ENCODE measurements at regions not wholly inside any gene's neighbourhood (a gene's known extent, or its start where the extent isn't known, plus 50 kb on each side); places are given as distances from the start of the nearest gene placed in this dataset.

DNA sequence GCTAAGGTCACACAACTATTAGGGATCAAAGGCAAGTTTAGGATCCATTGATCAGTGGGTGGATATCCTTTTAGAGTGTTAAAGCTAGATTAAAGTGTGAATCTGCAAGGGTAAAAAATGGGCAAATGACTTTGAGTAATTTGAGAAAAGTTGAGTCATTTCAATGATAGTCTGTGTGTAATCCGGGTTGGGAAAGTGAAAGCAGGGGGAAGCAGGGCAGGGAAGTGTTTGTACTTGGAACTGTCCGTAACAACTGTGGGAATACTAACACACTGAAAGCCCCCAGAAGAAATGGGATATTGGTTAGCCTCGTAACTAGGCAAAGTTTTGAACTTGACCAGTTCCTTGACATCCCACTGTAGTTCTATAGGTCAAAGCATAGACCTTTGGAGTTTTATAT, 187.2 kb upstream of the SLITRK3 start:
- no peak overlapping the region for H3K27ac ChIP-seq
- intact Hi-C loops (cut with DNase I), result no loop called here
- no peaks in the 10 kb centered on the region for H3K4me1 ChIP-seq
- no peaks in the 10 kb centered on the region for H3K27me3 ChIP-seq
- H3K9me3 ChIP-seq, result no peaks in the 10 kb centered on the region
- ATAC-seq (no peak), DNase-seq (no peak)
- no peak overlapping the region for H3K4me3 ChIP-seq
- 67% methylated on average over 2 of the region's 3 CpGs for WGBS (ENCODE audit: insufficient coverage, low coverage, low lambda C conversion rate, missing lambda C conversion rate)
- H3K36me3 ChIP-seq, result no peaks in the 10 kb centered on the region
- TF ChIP-seq, protein P1, sequence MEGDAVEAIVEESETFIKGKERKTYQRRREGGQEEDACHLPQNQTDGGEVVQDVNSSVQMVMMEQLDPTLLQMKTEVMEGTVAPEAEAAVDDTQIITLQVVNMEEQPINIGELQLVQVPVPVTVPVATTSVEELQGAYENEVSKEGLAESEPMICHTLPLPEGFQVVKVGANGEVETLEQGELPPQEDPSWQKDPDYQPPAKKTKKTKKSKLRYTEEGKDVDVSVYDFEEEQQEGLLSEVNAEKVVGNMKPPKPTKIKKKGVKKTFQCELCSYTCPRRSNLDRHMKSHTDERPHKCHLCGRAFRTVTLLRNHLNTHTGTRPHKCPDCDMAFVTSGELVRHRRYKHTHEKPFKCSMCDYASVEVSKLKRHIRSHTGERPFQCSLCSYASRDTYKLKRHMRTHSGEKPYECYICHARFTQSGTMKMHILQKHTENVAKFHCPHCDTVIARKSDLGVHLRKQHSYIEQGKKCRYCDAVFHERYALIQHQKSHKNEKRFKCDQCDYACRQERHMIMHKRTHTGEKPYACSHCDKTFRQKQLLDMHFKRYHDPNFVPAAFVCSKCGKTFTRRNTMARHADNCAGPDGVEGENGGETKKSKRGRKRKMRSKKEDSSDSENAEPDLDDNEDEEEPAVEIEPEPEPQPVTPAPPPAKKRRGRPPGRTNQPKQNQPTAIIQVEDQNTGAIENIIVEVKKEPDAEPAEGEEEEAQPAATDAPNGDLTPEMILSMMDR (IDR thresholded peaks at IDR 0.05), result no peak
- no peak for TF ChIP-seq POLR2A (IDR thresholded peaks at IDR 0.05)

DNA sequence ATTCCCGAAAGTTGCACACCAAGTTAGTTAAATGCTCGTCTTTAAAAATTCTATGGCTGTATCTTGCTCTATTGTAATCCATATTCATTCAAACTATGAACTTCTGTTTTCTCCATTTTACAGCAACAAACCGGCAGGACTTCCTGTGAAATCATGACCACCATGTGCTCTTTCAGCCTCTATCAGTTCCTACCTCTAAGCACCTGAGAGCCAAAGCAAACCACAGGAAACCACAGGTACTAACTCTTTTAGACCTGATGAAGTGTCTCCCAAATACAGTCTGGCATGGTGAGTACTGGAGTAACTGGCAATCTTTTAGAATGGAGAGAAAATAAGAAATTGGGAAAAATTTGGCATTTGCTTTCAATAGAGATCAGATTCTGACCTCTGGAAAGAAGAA, 186.5 kb upstream of the SLITRK3 start:
- intact Hi-C loops (cut with DNase I), result no loop called here
- no peak for ATAC-seq

DNA sequence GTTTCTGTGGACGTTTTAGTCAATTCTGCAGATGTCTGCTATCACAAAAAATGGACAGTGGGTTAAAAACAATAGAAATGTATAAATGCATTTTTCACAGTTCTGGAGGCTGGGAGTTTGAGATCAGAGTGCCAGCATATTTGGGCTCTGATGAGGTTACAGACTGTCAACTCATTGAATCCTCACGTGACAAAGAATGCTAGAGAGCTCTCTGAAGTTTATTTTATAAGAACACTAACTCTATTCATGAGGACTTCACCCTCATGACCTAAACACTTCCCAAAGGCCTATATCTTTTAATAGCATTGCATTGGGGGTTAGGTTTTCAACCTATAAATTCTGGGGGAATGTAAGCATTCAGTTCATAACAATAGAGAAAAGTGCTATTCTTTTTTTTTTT, 182.6 kb upstream of the SLITRK3 start:
- H3K4me1 ChIP-seq, result no peaks in the 10 kb centered on the region
- ATAC-seq, result no peak
- DNase-seq, result no peak
- H3K4me3 ChIP-seq, result no peak overlapping the region
- no peaks in the 10 kb centered on the region for H3K9me3 ChIP-seq
- intact Hi-C loops (cut with DNase I), result no loop called here
- no peaks in the 10 kb centered on the region for H3K27me3 ChIP-seq
- no peaks in the 10 kb centered on the region for H3K36me3 ChIP-seq
- WGBS (ENCODE audit: insufficient coverage, low coverage, low lambda C conversion rate, missing lambda C conversion rate), result 60% methylated on average over 2 of the region's 2 CpGs
- TF ChIP-seq POLR2A (IDR thresholded peaks at IDR 0.05), result no peak
- TF ChIP-seq, protein P1 (IDR thresholded peaks at IDR 0.05), result no peak
- H3K27ac ChIP-seq, result no peak overlapping the region

More for the DNA sequence above, 186.5 kb upstream of the SLITRK3 start:
- WGBS (ENCODE audit: insufficient coverage, low coverage, low lambda C conversion rate, missing lambda C conversion rate), result 70% methylated on average over 3 of the region's 3 CpGs
- no peak overlapping the region for H3K27ac ChIP-seq
- H3K36me3 ChIP-seq, result no peaks in the 10 kb centered on the region
- no peak for DNase-seq
- no peaks in the 10 kb centered on the region for H3K9me3 ChIP-seq
- no peaks in the 10 kb centered on the region for H3K4me1 ChIP-seq
- H3K4me3 ChIP-seq, result no peak overlapping the region
- TF ChIP-seq, protein P1 (IDR thresholded peaks at IDR 0.05), result no peak
- no peak for TF ChIP-seq POLR2A (IDR thresholded peaks at IDR 0.05)
- no peaks in the 10 kb centered on the region for H3K27me3 ChIP-seq

DNA sequence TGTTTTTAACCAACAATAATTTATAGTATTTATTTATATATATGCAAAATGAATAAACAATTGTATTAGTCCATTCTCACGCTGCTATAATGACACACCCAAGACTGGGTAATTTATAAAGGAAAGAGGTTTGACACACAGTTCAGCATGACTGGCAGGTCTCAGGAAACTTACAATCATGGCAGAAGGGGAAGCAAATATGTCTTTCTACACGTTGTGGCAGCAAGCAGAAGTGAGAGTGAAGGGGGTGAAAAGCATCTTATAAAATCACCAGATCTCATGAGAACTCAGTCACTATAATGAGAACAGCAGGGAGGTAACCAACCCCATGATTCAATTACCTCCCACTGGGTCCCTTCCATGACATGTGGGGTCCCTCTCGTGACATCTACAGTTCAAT, 162.8 kb upstream of the SLITRK3 start:
- Histone ChIP-seq H3K27ac (no peak overlapping the region), H3K4me3 (no peak overlapping the region), H3K4me1 (no peaks in the 10 kb centered on the region), H3K27me3 (no peaks in the 10 kb centered on the region), H3K36me3 (no peaks in the 10 kb centered on the region), H3K9me3 (no peaks in the 10 kb centered on the region)
- 35% methylated on average over 3 of the region's 3 CpGs for WGBS (ENCODE audit: insufficient coverage, low coverage, low lambda C conversion rate, missing lambda C conversion rate)
- intact Hi-C loops (cut with DNase I), result no loop called here
- TF ChIP-seq POLR2A (IDR thresholded peaks at IDR 0.05), result no peak
- TF ChIP-seq, protein P1 (IDR thresholded peaks at IDR 0.05), result no peak
- ATAC-seq (no peak), DNase-seq (no peak)

DNA sequence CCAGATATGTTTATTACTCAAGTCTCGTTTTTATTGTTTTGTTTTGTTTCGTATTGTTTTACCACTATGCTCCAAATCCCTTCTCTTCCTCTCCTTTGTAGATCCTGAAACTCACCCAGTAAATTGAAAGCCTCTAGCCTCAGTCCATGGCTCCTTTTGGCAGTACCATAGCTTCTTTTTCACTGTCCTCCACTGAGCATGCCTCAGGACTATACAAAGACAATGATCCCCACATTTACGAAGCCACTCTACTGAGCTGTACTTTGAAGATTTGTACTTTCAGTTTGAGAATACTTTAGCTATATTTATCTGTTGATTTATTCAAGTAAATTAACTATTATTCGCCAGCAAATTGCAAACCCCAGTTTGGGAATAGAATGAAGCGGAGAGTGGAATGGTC, 159.1 kb upstream of the SLITRK3 start:
- DNase-seq (no peak), ATAC-seq (no peak)
- Histone ChIP-seq H3K4me1 (no peaks in the 10 kb centered on the region), H3K9me3 (no peaks in the 10 kb centered on the region), H3K4me3 (no peak overlapping the region), H3K36me3 (no peaks in the 10 kb centered on the region), H3K27ac (no peak overlapping the region), H3K27me3 (no peaks in the 10 kb centered on the region)
- WGBS (ENCODE audit: insufficient coverage, low coverage, low lambda C conversion rate, missing lambda C conversion rate), result 76% methylated on average over 5 of the region's 5 CpGs
- TF ChIP-seq, protein P1 (IDR thresholded peaks at IDR 0.05), result no peak
- no peak for TF ChIP-seq POLR2A (IDR thresholded peaks at IDR 0.05)
- intact Hi-C loops (cut with DNase I), result no loop called here

All from right lobe of liver (tissue), 6 donors.